HEK293 (cell line): ENCODE measurements at regions not wholly inside any gene's neighbourhood (a gene's known extent, or its start where the extent isn't known, plus 50 kb on each side); places are given as distances from the start of the nearest gene placed in this dataset.

Experiments
- CTCF ChIA-PET: fragments of 350-600 bp; formaldehyde crosslinking; extraction: SDS; loops from one replicate; lab custom pipeline; 2021; ENCODE audit warnings: antibody characterized with exemption; lab: Yijun Ruan, JAX
- POLR2A ChIA-PET: fragments of 300-600 bp; formaldehyde crosslinking; extraction: SDS; loops from one replicate; lab custom pipeline; 2020; ENCODE audit warnings: antibody characterized with exemption, inconsistent platforms; lab: Yijun Ruan, JAX
- H3K27ac ChIP-seq: fragments of 200-500 bp; sonication (Bioruptor generic); 2 replicates; pipeline ENCODE4 v1.5.1; 2014; ENCODE audit warnings: low read depth, low read length, control low read depth, inconsistent platforms; ENCODE audit errors: extremely low read depth
- H3K36me3 ChIP-seq, 2 experiments: fragments of 200-500 bp in 1 of 2; sonication (Bioruptor generic) in 1 of 2; 1 replicate in 1 of 2; 2 replicates in 1 of 2; pipeline ENCODE4 v1.5.1; 2014 to 2017; ENCODE audit warnings: inconsistent platforms in 2 of 2, low read length in 2 of 2; ENCODE audit not compliant: control insufficient read depth in 2 of 2, insufficient read depth in 1 of 2
- H3K4me1 ChIP-seq: fragments of 200-500 bp; sonication (Bioruptor generic); 2 replicates; pipeline ENCODE4 v1.5.1; 2014; ENCODE audit warnings: mild to moderate bottlenecking, low read length, inconsistent platforms; ENCODE audit not compliant: control insufficient read depth, insufficient read depth
- H3K4me3 ChIP-seq: 2 replicates; pipeline ENCODE4 v1.5.1; 2011; ENCODE audit warnings: low read depth, mild to moderate bottlenecking, control low read depth, low read length, moderate library complexity
- H3K9me3 ChIP-seq: fragments of 200-500 bp; sonication (Bioruptor generic); 2 replicates; pipeline ENCODE4 v1.5.1; 2014; ENCODE audit warnings: low read depth, low read length, inconsistent platforms; ENCODE audit not compliant: control insufficient read depth, insufficient read depth
- ATF2 ChIP-seq: fragments of 450-650 bp; formaldehyde crosslinking; IDR thresholded peaks from 2 replicates; pipeline ENCODE4 v1.5.1; 2016; ENCODE audit warnings: missing biosample characterization, missing genetic modification characterization, low read depth
- EGR2 ChIP-seq: fragments of 450-650 bp; formaldehyde crosslinking; IDR thresholded peaks from 2 replicates; pipeline ENCODE4 v1.5.1; 2016; ENCODE audit warnings: low read depth, missing biosample characterization, missing genetic modification characterization
- KLF1 ChIP-seq: fragments of 450-650 bp; formaldehyde crosslinking; IDR thresholded peaks from 2 replicates; pipeline ENCODE4 v1.5.1; 2016; ENCODE audit warnings: missing biosample characterization, missing genetic modification characterization
- KLF16 ChIP-seq: fragments of 450-650 bp; formaldehyde crosslinking; IDR thresholded peaks from 2 replicates; pipeline ENCODE4 v1.5.1; 2017; ENCODE audit warnings: missing biosample characterization, missing genetic modification characterization
- YY2 ChIP-seq: fragments of 450-650 bp; formaldehyde crosslinking; IDR thresholded peaks from 2 replicates; pipeline ENCODE4 v1.5.1; 2016; ENCODE audit warnings: missing biosample characterization, missing genetic modification characterization
- ZBTB7A ChIP-seq: fragments of 450-650 bp; formaldehyde crosslinking; IDR thresholded peaks from 2 replicates; pipeline ENCODE4 v1.5.1; 2016; ENCODE audit warnings: low read depth, missing biosample characterization, missing genetic modification characterization
- ZFP69B ChIP-seq: fragments of 450-650 bp; formaldehyde crosslinking; IDR thresholded peaks from 2 replicates; pipeline ENCODE4 v1.5.1; 2016; ENCODE audit warnings: missing biosample characterization, missing genetic modification characterization
- ZNF202 ChIP-seq: fragments of 450-650 bp; formaldehyde crosslinking; IDR thresholded peaks from 2 replicates; pipeline ENCODE4 v1.5.1; 2016; ENCODE audit warnings: missing biosample characterization, missing genetic modification characterization, borderline replicate concordance
- ZNF266 ChIP-seq: fragments of 450-650 bp; formaldehyde crosslinking; IDR thresholded peaks from 2 replicates; pipeline ENCODE4 v1.5.1; 2016; ENCODE audit warnings: missing biosample characterization, missing genetic modification characterization, low read depth
- ZNF292 ChIP-seq: fragments of 450-650 bp; formaldehyde crosslinking; IDR thresholded peaks from 2 replicates; pipeline ENCODE4 v1.5.1; 2016; ENCODE audit warnings: low read depth, missing biosample characterization, missing genetic modification characterization, borderline replicate concordance
- ZNF324 ChIP-seq: fragments of 450-650 bp; formaldehyde crosslinking; IDR thresholded peaks from 2 replicates; pipeline ENCODE4 v1.5.1; 2016; ENCODE audit warnings: missing biosample characterization, missing genetic modification characterization
- ZNF521 ChIP-seq: fragments of 450-650 bp; formaldehyde crosslinking; IDR thresholded peaks from 2 replicates; pipeline ENCODE4 v1.5.1; 2017; ENCODE audit warnings: missing biosample characterization, mild to moderate bottlenecking, missing genetic modification characterization
- ZNF529 ChIP-seq: fragments of 450-650 bp; formaldehyde crosslinking; IDR thresholded peaks from 2 replicates; pipeline ENCODE4 v1.5.1; 2017; ENCODE audit warnings: missing genetic modification characterization, missing biosample characterization; ENCODE audit not compliant: insufficient replicate concordance
- ZNF530 ChIP-seq: fragments of 450-650 bp; formaldehyde crosslinking; IDR thresholded peaks from 2 replicates; pipeline ENCODE4 v1.5.1; 2016; ENCODE audit warnings: low read depth, missing biosample characterization, missing genetic modification characterization
- ZNF621 ChIP-seq: fragments of 450-650 bp; formaldehyde crosslinking; IDR thresholded peaks from 2 replicates; pipeline ENCODE4 v1.5.1; 2017; ENCODE audit warnings: missing biosample characterization, missing genetic modification characterization
- ZNF629 ChIP-seq: fragments of 450-650 bp; formaldehyde crosslinking; IDR thresholded peaks from 2 replicates; pipeline ENCODE4 v1.5.1; 2017; ENCODE audit warnings: missing biosample characterization, missing genetic modification characterization
- ZNF704 ChIP-seq: fragments of 450-650 bp; formaldehyde crosslinking; IDR thresholded peaks from 2 replicates; pipeline ENCODE4 v1.5.1; 2016; ENCODE audit warnings: missing biosample characterization, missing genetic modification characterization
- ZSCAN30 ChIP-seq: fragments of 450-650 bp; IDR thresholded peaks from 2 replicates; pipeline ENCODE4 v1.5.1; 2018; ENCODE audit warnings: missing biosample characterization, mild to moderate bottlenecking, missing genetic modification characterization, moderate library complexity
- TF ChIP-seq, protein P1 (sequence below): fragments of 450-650 bp; formaldehyde crosslinking; IDR thresholded peaks from 2 replicates; pipeline ENCODE4 v1.5.1; 2016; ENCODE audit warnings: missing biosample characterization, missing genetic modification characterization
- TF ChIP-seq, protein P2 (sequence below): fragments of 450-650 bp; formaldehyde crosslinking; IDR thresholded peaks from 2 replicates; pipeline ENCODE4; 2016; ENCODE audit warnings: missing biosample characterization, missing genetic modification characterization
- TF ChIP-seq, protein P3 (sequence below): fragments of 450-650 bp; formaldehyde crosslinking; IDR thresholded peaks from 2 replicates; pipeline ENCODE4 v1.5.1; 2016; ENCODE audit warnings: missing biosample characterization, missing genetic modification characterization, borderline replicate concordance
- TF ChIP-seq, protein P4 (sequence below): fragments of 450-650 bp; formaldehyde crosslinking; IDR thresholded peaks from 2 replicates; pipeline ENCODE4 v1.5.1; 2016; ENCODE audit warnings: missing biosample characterization, missing genetic modification characterization, borderline replicate concordance

GRCh38 chr18:53911200-53911599 is 313.3 kb downstream of the MBD2 start:
- POLR2A ChIA-PET, result no interaction called here
- no peak for TF ChIP-seq ZNF704 (tag by site-specific recombination)
- no peak for TF ChIP-seq ZNF324
- TF ChIP-seq, protein P1, sequence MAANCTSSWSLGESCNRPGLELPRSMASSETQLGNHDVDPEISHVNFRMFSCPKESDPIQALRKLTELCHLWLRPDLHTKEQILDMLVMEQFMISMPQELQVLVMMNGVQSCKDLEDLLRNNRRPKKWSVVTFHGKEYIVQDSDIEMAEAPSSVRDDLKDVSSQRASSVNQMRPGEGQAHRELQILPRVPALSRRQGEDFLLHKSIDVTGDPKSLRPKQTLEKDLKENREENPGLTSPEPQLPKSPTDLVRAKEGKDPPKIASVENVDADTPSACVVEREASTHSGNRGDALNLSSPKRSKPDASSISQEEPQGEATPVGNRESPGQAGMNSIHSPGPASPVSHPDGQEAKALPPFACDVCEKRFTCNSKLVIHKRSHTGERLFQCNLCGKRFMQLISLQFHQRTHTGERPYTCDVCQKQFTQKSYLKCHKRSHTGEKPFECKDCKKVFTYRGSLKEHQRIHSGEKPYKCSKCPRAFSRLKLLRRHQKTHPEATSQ (tag by site-specific recombination), result no peak
- no peak for TF ChIP-seq ZNF266 (tag by site-specific recombination)
- TF ChIP-seq ZNF202 (tag by site-specific recombination), result no peak
- no peak for TF ChIP-seq ZSCAN30
- TF ChIP-seq YY2 (tag by site-specific recombination), result no peak
- TF ChIP-seq ZNF529 (tag by site-specific recombination), result no peak
- TF ChIP-seq, protein P2, sequence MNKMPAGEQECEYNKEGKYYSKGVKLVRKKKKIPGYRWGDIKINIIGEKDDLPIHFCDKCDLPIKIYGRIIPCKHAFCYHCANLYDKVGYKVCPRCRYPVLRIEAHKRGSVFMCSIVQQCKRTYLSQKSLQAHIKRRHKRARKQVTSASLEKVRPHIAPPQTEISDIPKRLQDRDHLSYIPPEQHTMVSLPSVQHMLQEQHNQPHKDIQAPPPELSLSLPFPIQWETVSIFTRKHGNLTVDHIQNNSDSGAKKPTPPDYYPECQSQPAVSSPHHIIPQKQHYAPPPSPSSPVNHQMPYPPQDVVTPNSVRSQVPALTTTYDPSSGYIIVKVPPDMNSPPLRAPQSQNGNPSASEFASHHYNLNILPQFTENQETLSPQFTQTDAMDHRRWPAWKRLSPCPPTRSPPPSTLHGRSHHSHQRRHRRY, result no peak
- TF ChIP-seq, protein P3, sequence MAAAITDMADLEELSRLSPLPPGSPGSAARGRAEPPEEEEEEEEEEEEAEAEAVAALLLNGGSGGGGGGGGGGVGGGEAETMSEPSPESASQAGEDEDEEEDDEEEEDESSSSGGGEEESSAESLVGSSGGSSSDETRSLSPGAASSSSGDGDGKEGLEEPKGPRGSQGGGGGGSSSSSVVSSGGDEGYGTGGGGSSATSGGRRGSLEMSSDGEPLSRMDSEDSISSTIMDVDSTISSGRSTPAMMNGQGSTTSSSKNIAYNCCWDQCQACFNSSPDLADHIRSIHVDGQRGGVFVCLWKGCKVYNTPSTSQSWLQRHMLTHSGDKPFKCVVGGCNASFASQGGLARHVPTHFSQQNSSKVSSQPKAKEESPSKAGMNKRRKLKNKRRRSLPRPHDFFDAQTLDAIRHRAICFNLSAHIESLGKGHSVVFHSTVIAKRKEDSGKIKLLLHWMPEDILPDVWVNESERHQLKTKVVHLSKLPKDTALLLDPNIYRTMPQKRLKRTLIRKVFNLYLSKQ (tag by site-specific recombination), result no peak
- TF ChIP-seq, all 188 proteins: peak for 0

DNA sequence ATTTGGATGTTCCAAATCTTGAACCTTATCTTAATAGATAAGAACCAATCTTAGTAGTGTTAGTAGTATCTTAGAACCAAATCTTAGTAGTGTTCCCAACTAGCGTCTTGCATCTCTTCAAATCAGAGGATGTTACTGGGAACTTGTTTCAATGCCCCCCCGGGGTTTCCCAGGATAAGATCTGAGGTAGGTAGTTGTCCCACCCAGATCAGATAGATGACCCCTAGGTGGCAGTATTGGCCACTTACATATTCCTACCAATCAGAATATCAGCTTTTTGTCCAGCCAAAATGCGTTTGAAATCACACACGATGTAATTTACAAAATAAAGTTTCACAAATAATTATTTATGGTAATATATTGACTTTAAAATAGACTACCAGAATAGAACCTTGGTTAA is 314.8 kb downstream of the MBD2 start:
- no peak for TF ChIP-seq ZNF521 (tag by site-specific recombination)
- TF ChIP-seq KLF1 (tag by site-specific recombination), result no peak
- TF ChIP-seq ZBTB7A (tag by site-specific recombination), result no peak
- no peak for TF ChIP-seq ZFP69B
- no peak for TF ChIP-seq ZNF530
- TF ChIP-seq ZNF621 (tag by site-specific recombination), result no peak
- TF ChIP-seq KLF16 (tag by site-specific recombination), result no peak
- TF ChIP-seq ZNF529 (tag by site-specific recombination), result no peak
- no peak for TF ChIP-seq ATF2 (tag by site-specific recombination)
- no peak for TF ChIP-seq ZNF292 (tag by site-specific recombination)
- no peak for TF ChIP-seq EGR2
- no peak for TF ChIP-seq ZNF629 (tag by site-specific recombination)
- TF ChIP-seq, protein P4, sequence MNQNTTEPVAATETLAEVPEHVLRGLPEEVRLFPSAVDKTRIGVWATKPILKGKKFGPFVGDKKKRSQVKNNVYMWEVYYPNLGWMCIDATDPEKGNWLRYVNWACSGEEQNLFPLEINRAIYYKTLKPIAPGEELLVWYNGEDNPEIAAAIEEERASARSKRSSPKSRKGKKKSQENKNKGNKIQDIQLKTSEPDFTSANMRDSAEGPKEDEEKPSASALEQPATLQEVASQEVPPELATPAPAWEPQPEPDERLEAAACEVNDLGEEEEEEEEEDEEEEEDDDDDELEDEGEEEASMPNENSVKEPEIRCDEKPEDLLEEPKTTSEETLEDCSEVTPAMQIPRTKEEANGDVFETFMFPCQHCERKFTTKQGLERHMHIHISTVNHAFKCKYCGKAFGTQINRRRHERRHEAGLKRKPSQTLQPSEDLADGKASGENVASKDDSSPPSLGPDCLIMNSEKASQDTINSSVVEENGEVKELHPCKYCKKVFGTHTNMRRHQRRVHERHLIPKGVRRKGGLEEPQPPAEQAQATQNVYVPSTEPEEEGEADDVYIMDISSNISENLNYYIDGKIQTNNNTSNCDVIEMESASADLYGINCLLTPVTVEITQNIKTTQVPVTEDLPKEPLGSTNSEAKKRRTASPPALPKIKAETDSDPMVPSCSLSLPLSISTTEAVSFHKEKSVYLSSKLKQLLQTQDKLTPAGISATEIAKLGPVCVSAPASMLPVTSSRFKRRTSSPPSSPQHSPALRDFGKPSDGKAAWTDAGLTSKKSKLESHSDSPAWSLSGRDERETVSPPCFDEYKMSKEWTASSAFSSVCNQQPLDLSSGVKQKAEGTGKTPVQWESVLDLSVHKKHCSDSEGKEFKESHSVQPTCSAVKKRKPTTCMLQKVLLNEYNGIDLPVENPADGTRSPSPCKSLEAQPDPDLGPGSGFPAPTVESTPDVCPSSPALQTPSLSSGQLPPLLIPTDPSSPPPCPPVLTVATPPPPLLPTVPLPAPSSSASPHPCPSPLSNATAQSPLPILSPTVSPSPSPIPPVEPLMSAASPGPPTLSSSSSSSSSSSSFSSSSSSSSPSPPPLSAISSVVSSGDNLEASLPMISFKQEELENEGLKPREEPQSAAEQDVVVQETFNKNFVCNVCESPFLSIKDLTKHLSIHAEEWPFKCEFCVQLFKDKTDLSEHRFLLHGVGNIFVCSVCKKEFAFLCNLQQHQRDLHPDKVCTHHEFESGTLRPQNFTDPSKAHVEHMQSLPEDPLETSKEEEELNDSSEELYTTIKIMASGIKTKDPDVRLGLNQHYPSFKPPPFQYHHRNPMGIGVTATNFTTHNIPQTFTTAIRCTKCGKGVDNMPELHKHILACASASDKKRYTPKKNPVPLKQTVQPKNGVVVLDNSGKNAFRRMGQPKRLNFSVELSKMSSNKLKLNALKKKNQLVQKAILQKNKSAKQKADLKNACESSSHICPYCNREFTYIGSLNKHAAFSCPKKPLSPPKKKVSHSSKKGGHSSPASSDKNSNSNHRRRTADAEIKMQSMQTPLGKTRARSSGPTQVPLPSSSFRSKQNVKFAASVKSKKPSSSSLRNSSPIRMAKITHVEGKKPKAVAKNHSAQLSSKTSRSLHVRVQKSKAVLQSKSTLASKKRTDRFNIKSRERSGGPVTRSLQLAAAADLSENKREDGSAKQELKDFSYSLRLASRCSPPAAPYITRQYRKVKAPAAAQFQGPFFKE (tag by site-specific recombination), result no peak
- ChIA-PET POLR2A (no interaction called here), CTCF (interaction anchor here (0.5 to 1.1 kb wide), 6 partner anchors 12 to 255 kb away, joined by 3 to 9 read pairs (median 3); no protein-coding TSS in a partner anchor)

More at GRCh38 chr18:53911200-53911599, 313.3 kb downstream of the MBD2 start:
- H3K27ac ChIP-seq, result no peak overlapping the region
- H3K36me3 ChIP-seq, result no peaks in the 10 kb centered on the region
- no peak overlapping the region for H3K4me3 ChIP-seq
- CTCF ChIA-PET, result interaction anchor here (0.6 to 1.3 kb wide), 2 partner anchors 72 to 209 kb away, joined by 4 to 5 read pairs; no protein-coding TSS in a partner anchor
- H3K4me1 ChIP-seq, result no peaks in the 10 kb centered on the region
- no peaks in the 10 kb centered on the region for H3K9me3 ChIP-seq

More for the DNA sequence above, 314.8 kb downstream of the MBD2 start:
- Histone ChIP-seq H3K4me1 (no peaks in the 10 kb centered on the region), H3K36me3 (no peaks in the 10 kb centered on the region), H3K4me3 (no peak overlapping the region), H3K27ac (no peak overlapping the region), H3K9me3 (no peaks in the 10 kb centered on the region)
